Osteocyte (in vitro differentiated cells): ENCODE measurements at regions not wholly inside any gene's neighbourhood (a gene's known extent, or its start where the extent isn't known, plus 50 kb on each side); places are given as distances from the start of the nearest gene placed in this dataset.

Experiments
- DNase-seq: peaks from one replicate; pipeline ENCODE4 v3.0.0; 2021; ENCODE audit warnings: mixed read lengths; ENCODE audit not compliant: unreplicated experiment; ENCODE audit errors: extremely low spot score
- H3K27ac Mint-ChIP-seq: one replicate; pipeline ENCODE4 v1.8.0; 2021; ENCODE audit warnings: mild to moderate bottlenecking, mixed read lengths; ENCODE audit not compliant: unreplicated experiment
- H3K27me3 Mint-ChIP-seq: one replicate; pipeline ENCODE4 v1.8.0; 2021; ENCODE audit warnings: mixed read lengths; ENCODE audit not compliant: unreplicated experiment
- H3K36me3 Mint-ChIP-seq: one replicate; pipeline ENCODE4 v1.8.0; 2021; ENCODE audit warnings: mixed read lengths; ENCODE audit not compliant: unreplicated experiment
- H3K4me1 Mint-ChIP-seq: one replicate; pipeline ENCODE4 v1.8.0; 2021; ENCODE audit warnings: mixed read lengths; ENCODE audit not compliant: unreplicated experiment
- H3K4me3 Mint-ChIP-seq: one replicate; pipeline ENCODE4 v1.8.0; 2021; ENCODE audit warnings: mild to moderate bottlenecking, moderate library complexity, mixed read lengths; ENCODE audit not compliant: unreplicated experiment
- H3K9me3 Mint-ChIP-seq: one replicate; pipeline ENCODE4 v1.8.0; 2021; ENCODE audit warnings: mixed read lengths; ENCODE audit not compliant: unreplicated experiment
- CTCF ChIP-seq: fragments of 200-600 bp; sonication (generic); IDR thresholded peaks from 2 replicates; pipeline ENCODE4 v1.5.0; 2021; ENCODE audit warnings: antibody characterized with exemption, mild to moderate bottlenecking, moderate library complexity

DNA sequence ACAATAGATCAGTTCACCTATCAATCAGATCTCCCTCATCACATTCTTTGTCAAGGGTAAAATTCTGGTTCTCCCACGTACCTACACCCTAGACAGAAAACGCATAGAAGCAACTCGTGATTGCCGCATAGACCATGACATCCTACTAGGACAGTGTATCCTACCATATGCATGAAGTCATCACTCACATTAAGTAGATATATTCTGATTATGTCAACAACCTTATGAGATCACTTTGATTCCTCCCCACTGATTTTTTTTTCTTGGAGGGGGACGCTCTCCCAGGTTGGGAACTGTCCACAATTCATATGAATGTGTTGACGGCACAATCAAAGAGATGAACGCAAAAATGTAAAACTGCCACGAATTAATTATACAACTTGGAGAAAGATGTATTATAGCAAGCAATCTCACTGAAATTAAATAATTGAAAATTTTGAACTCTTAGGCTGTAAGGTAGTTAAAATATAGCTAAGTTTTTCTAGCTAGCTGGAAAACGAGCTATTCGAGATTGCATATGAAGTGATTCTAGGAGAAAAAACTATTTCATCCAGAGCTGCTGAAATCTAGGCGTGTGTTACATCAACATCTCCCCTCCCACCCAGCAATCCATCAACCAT lies 82.5 kb upstream of the CCDC28A start:
- Mint-ChIP-seq H3K27me3 (no peaks in the 10 kb centered on the region), H3K9me3 (no peaks in the 10 kb centered on the region), H3K36me3 (no peaks in the 10 kb centered on the region), H3K4me1 (peaks cover 13% of the 10 kb centered on the region), H3K4me3 (peak overlapping the region; percentile 87), H3K27ac (peak overlapping the region; percentile 73)
- TF ChIP-seq CTCF = no peak
- DNase-seq = no peak

DNA sequence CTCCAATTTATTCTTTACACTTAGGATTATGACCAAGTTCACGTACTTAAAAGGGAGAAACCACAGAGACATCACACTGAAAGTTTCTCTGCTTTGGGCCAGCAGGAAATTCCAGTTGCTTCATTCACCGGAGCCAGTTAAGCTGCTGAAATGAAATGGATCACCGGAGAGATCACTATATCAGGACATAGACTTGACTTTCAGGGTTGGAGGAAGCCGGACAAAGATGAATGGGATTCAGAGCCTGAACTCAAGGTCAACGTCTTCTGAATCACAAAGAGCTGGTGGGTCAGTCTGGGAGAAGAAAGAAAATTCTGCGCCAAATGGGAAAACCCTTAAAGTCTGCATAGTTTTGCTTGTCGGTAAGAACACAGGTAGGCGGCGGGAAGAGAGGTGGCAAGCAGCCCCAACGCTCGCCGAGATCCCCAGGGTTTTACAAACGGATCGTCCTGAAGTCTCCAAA lies 81.9 kb upstream of the CCDC28A start:
- H3K4me1 Mint-ChIP-seq = peaks cover 13% of the 10 kb centered on the region
- peak overlapping the region; percentile 73 for H3K27ac Mint-ChIP-seq
- H3K27me3 Mint-ChIP-seq = no peaks in the 10 kb centered on the region
- DNase-seq = no peak
- H3K9me3 Mint-ChIP-seq = no peaks in the 10 kb centered on the region
- H3K4me3 Mint-ChIP-seq = peak overlapping the region; percentile 87
- H3K36me3 Mint-ChIP-seq = no peaks in the 10 kb centered on the region
- no peak for TF ChIP-seq CTCF

DNA sequence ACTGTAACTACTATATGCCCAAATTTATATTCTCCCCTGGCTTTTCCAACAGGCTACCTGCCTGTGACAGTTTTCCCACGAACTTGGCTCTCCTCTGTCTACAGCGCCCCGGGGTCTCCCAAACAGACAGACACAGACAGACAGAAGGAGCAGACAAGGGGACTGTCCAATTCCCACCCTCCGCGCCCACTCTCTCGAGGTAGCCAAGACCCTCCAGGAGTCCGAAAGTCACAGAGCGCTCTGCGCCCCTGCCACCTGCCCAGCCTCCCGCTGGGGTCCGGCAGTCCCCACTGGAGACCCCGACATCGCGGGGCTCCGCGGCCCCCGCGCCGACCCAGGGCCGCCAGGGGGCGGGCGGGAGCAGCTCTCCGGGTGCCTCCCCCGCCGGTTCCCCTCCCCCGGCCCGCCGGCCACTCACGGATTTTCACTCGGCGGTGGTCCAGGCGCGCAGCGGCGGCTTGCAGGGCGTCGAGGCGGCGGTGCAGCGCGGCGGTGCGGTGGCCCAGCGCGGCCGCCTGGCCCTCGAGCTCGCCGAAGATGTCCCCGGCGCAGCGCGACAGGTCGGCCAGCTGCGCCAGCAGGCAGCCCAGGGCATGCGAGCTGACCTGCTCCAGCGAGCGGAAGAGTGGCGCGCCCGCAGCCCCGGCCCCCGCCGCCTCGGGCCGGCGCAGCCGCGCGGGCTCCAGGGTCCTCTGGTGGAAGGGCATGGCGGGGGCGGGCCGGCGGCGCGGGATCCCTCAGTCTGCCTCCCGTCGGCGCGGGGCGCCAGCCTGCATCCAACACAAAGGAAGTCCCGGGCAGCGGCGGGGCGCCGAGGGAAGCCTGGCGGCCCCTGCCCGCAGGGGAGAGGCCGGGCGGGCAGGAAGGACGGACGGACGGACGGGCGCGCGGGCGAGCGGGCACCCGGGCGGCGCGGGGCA lies 81.3 kb upstream of the CCDC28A start:
- peak; percentile 97 for TF ChIP-seq CTCF
- Mint-ChIP-seq H3K9me3 (no peaks in the 10 kb centered on the region), H3K27me3 (no peaks in the 10 kb centered on the region), H3K36me3 (no peaks in the 10 kb centered on the region), H3K4me3 (peak overlapping the region; percentile 87), H3K27ac (peak overlapping the region; percentile 73), H3K4me1 (peaks cover 13% of the 10 kb centered on the region)
- DNase-seq = peak; percentile 92

DNA sequence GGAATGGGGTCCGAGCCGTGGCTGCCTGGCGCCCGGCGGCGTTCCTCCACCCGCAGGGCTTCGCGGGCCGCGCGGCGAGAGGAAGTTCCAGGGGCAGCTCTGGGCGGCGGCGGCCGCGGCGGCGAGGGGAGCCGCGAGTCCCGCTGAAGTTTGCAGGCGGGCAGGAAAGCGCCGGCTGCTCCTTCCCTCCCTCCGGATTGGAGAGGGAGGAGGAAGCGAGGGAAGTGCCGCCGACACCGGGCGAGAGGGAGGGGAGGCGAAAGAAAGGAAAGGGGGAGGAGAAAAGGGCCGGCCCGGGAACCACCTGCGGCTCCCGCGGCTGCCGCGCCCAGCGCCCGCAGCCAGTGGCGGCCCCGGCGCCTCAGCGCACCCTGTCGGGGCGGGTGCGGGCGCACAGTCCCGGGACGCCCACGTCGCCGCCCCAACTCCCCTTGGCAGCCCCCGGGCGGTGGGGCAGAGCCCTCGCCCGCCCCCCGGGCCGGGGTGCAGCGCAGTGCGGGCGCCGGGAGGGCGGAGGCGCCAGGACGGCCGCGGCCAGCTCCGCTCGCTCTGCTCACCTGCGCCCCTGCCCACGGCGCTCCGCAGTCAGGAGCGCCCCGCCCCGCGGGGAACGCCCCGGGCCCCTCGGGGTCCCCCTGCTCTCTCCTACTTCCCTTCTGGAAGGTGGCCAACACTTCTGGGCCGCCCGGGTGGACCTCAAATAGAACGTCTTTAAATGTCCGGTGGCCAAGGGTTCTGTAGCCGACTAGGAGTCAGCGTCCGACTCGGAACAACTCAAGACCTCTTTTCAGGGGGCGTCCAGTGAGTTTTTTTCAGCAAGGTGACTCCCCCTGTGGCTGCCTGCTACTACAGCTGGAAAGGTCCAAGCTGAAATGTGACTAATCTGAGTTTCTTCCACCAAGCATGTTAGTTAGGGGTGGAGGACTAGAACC lies 80.3 kb upstream of the CCDC28A start:
- Mint-ChIP-seq H3K36me3 (no peaks in the 10 kb centered on the region), H3K4me3 (peak overlapping the region; percentile 85), H3K27me3 (no peaks in the 10 kb centered on the region), H3K4me1 (peaks cover 13% of the 10 kb centered on the region), H3K27ac (peak overlapping the region; percentile 85), H3K9me3 (no peaks in the 10 kb centered on the region)
- no peak for TF ChIP-seq CTCF
- DNase-seq = peak; percentile 89
